GM13976 (cell line): ENCODE measurements at regions not wholly inside any gene's neighbourhood (a gene's known extent, or its start where the extent isn't known, plus 50 kb on each side); places are given as distances from the start of the nearest gene placed in this dataset.

Experiments
- DNase-seq: peaks from one replicate; pipeline ENCODE4 v3.0.0; 2012; ENCODE audit warnings: low spot score
- in situ Hi-C: fragments of 300-500 bp; cut with MboI; formaldehyde crosslinking; loops from one replicate; pipeline ENCODE4 v1.12.0; 2022; ENCODE audit warnings: low sequenced_read_pairs, mixed read lengths, inconsistent platforms; ENCODE audit not compliant: unreplicated experiment
- TF ChIP-seq, protein P1 (sequence below): IDR thresholded peaks from 2 replicates; pipeline ENCODE4 v1.5.1; 2012; ENCODE audit warnings: borderline replicate concordance, mild to moderate bottlenecking; ENCODE audit not compliant: insufficient read depth; ENCODE audit errors: extremely low read depth, missing control alignments, control extremely low read depth

DNA sequence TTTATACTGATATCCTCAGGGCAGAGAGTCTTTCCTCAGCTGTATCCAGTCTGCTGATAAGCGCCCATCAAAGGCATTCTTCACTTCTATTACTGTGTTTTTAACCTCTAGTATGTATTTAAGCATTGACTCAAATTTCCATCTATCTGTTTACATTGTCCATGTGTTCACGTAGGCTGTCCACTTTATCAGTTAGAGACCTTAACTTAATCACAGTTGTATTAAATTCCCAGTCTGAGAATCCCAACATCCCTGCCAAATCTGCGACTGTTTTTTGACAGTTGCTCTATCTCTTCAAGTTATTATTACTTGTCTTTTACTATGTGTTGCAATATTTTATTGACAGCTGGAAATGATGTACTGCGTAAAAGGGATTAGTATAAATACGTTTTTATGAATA is 1613.7 kb upstream of the MIR17HG start:
- in situ Hi-C loops, result no loop called here
- TF ChIP-seq, protein P1, sequence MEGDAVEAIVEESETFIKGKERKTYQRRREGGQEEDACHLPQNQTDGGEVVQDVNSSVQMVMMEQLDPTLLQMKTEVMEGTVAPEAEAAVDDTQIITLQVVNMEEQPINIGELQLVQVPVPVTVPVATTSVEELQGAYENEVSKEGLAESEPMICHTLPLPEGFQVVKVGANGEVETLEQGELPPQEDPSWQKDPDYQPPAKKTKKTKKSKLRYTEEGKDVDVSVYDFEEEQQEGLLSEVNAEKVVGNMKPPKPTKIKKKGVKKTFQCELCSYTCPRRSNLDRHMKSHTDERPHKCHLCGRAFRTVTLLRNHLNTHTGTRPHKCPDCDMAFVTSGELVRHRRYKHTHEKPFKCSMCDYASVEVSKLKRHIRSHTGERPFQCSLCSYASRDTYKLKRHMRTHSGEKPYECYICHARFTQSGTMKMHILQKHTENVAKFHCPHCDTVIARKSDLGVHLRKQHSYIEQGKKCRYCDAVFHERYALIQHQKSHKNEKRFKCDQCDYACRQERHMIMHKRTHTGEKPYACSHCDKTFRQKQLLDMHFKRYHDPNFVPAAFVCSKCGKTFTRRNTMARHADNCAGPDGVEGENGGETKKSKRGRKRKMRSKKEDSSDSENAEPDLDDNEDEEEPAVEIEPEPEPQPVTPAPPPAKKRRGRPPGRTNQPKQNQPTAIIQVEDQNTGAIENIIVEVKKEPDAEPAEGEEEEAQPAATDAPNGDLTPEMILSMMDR, result no peak
- DNase-seq, result no peak

DNA sequence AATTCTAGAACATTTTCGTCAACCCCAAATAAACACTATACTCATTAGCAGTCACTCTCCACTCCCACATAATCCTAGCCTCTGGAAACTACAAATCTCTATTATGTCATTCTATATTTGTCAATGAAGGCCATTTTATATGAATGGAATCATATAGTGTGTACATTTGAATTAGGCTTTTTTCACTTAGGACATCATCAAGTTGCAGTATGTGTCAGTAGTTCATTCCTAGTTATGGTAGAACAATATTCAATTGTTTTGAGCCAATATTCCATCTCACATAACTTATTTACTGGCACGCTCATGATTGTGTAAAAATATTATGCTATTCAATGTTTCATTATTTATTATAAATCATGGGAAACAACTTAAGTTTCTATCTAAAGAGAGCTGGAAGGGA is 1610.4 kb upstream of the MIR17HG start:
- DNase-seq, result no peak
- in situ Hi-C loops, result no loop called here
- TF ChIP-seq, protein P1, result no peak

DNA sequence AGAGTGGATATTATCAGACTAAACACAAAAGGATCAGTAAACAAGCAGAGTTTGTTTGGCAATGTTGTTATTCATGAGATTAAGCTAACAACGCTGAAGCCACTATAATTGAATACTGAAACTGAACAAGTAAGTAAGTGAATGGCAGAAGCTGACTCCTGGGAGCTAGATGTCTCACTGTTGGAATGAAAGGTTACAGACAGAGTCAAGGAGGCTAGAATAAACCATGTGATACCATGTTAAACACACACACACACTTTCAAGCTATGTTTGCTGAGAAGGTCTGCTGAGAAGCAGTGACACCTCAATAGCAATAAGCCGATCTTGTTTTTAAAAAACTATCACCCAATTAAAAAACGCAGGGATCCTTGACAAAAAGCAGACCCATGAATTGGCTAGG is 1609.4 kb upstream of the MIR17HG start:
- in situ Hi-C loops, result no loop called here
- no peak for DNase-seq
- TF ChIP-seq, protein P1, result no peak

DNA sequence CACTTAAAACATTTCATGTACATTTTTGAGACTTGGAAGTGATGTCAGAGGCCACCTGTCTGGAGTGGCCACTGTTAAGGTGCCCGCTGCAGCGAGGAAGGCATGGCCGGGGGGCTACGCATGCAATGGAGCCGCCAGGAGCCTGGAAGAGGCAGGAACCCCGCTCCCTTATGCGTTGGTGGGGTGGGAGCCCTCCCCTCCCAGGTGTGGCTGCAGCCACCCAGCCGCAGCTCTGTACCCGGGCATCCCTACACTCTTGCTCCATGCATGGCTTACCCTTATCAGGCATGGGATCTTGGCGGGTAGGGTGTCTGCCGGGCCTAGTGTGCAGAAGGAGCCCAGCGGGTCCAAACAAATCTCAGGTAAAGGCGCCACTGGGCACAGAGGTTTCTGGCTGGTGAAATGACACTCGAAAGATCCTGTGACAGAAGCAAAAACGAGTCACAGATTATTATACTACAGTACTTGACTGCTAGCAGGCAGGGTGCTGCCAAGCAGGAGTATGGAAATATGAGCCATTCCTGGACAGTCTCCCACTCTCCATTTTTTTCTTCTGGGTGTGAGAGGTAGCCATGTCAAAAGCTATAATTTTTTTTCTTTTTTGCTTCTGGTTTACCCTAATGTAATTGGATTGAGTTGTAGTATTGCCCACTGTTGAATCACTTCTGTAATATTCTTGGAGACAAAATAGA is 1606.3 kb upstream of the MIR17HG start:
- TF ChIP-seq, protein P1, result no peak
- DNase-seq, result no peak
- in situ Hi-C loops, result no loop called here

DNA sequence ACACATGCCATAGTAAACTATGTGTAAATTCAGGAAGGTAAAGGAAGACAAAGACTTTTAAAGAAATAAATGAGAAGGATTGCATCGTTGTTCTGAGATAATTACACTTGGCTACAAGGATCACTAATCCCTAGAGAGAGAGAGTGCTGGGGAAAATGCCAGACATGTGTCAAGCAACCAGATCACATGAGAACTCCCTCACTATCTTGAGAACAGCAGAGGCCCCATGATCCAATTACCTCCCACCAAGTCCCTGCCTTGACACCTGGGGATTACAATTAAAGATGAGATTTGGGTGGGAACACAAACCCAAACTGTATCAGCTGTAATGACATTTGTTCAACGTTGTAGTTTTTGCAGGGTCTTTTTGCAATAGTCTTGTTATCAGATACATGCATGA is 1600.9 kb upstream of the MIR17HG start:
- in situ Hi-C loops, result no loop called here
- DNase-seq, result no peak
- TF ChIP-seq, protein P1, result no peak

DNA sequence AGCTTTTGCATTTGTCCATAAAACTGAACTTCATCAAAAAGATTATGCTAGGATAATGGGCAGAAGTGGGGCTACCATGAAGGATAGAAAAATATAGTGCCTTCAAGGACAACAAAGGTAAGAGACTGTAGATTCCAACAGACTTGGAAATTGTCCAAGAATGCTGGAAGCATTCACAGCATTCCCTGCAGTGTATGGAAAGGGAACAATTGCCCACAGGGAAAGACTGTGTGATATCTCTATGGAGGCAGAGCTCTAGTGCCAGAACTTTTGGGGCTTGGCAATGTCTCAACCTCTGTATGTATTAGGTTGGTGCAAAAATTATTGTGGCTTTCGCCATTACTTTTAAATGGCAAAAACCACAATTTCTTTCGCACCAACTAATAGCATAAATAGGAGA is 1598.8 kb upstream of the MIR17HG start:
- no peak for DNase-seq
- TF ChIP-seq, protein P1, result no peak
- in situ Hi-C loops, result no loop called here
